GM21390 (cell line): ENCODE measurements at regions not wholly inside any gene's neighbourhood (a gene's known extent, or its start where the extent isn't known, plus 50 kb on each side); places are given as distances from the start of the nearest gene placed in this dataset.
A peak's percentile ranks its signal among the peaks of the same experiment; 100 is the strongest.

ENCODE experiments used
- ATAC-seq: cut with Tn5 transposase; IDR thresholded peaks from one replicate; pipeline ENCODE4 v1.9.1; 2021; ENCODE audit not compliant: unreplicated experiment

GRCh38 chr2:180174580-180174979 is 167.5 kb upstream of the CWC22 start:
- ATAC-seq, result no peak

DNA sequence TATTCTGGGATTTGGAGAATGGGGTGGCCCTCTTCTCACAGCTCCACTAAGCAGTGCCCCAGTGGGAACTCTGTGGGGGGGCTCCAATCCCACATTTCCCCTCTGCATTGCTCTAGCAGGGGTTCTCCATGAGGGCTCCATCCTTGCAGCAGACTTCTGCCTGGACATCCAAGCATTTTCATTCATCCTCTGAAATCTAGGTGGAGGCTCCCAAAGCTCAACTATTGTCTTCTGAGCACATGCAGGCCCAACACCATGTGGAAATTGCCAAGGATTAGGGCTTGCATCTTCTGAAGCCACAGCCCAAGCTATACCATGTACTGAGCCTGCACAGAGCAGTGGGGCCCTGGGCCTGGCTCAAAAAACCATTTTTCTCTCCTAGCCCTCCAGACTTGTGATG is 162.4 kb upstream of the CWC22 start:
- no peak for ATAC-seq

DNA sequence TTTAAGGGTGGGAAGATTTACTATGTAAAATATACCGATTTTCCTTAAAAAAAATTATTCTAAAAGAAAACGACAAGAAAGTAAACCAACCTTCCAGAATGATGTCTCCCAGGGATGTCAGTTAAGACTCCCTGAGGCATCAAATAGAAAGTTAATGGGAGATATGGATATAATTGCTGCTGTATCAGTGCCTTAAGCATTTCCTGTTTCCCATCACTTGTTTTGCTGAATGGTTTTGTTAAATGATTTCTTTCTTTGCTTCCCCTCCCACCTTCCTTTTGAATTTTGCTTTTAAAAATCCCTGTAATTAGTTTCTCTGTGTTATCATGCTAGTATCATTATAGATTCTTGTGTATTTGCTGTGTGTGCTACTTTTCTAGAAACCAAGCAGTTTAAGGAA is 154.3 kb upstream of the CWC22 start:
- ATAC-seq, result no peak

- no peak for ATAC-seq
Measured at GRCh38 chr2:180159921-180160320, 152.8 kb upstream of the CWC22 start.

DNA sequence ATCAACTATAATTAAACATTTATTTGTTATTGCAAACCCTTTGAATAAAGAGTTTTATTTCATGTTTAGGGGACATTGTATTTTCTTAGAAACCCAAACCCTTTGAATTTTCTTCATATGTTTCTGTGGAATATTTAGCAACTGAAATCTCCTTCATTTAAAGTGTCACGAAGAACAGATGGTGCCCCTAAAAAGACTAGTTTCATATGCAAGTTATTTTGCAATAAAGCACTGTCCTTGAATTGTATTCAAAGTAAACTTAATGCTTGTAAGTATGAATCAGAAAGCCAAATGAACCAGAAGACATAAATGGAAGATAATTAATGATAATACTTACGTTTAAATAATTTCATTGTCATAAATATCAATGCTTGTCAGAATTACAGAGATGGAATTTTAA is 151.9 kb upstream of the CWC22 start:
- no peak for ATAC-seq

- ATAC-seq, result no peak
Measured at GRCh38 chr2:180156651-180157050, 149.6 kb upstream of the CWC22 start.

DNA sequence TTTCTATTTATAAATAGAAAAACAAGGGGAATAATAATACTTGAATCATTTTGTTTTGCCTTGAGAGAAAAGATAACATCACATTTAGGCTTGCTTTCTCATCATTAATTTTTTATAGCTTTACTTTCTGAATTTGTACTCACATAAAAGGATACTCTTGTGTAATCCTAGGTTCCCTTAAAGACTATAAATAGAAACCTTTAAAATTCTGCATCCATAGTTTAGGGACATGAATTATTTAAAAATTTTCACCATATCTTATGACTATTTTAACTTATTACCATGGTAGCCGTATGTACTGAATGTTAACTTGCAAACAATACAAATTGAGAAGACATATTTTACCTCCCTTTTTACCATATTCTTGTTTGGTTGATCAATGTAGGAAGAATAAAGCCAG is 143.5 kb upstream of the CWC22 start:
- ATAC-seq, result no peak

GRCh38 chr2:180146541-180146940 is 139.4 kb upstream of the CWC22 start:
- ATAC-seq, result no peak

- ATAC-seq, result no peak
Measured at GRCh38 chr2:180146114-180146513, 139.0 kb upstream of the CWC22 start.

- ATAC-seq, result no peak
Measured at GRCh38 chr2:180145163-180145562, 138.1 kb upstream of the CWC22 start.

DNA sequence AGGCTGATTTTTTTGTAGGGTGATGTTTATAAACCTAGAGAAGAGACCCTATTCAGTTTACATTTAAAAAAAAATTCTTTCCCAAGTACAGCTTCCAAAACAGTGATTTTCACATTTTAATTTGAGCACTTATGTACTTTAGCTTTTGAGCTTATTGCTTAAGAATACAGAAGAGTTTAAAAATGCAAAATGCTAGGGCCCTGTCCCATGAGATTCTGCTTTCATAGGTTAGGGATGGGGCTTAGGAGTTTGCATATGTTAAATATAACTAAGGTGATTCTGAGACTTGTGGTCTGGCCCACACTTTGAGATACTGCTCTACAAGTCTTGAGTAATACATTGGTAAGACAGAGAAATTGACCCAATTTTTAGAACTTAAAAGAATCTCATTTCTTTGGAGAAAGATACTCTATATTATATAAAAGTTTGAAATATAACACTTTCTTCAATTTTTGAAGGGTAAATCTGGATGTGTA is 137.3 kb upstream of the CWC22 start:
- no peak for ATAC-seq

DNA sequence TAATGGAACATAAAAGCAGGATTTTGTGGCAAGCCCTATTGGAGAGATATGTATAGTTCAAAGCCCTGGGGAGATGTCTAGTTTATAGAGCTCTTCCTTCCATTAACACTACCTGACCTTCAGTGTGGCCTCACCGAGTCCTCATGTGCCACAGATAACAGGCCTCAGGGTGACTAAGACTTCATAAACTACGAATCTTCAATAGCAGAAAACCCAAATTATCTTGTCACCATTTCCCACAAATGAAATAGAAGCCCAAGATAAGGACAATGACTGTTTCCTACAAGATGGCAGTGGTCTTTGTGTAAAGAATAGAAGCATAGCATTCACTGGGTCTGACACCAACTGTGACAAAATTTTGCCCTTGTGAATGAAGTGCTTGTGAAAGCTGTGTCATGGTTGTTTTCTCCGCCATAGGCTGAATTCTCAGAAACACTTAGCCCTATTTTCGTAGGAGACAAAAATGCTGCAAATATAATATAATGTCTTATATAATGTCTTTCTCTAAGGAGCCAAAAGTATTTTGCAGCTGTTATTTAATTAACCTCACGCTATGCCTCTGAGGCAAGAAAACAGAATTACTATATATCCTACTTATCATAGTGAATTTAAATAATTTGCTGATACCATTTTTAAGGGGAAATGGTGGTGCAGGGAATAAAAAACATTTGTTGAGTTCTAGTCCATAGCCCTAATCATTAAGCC is 136.7 kb upstream of the CWC22 start:
- ATAC-seq, result no peak

- no peak for ATAC-seq
Measured at GRCh38 chr2:180141600-180141999, 134.5 kb upstream of the CWC22 start.

GRCh38 chr2:180133736-180134135 is 126.6 kb upstream of the CWC22 start:
- ATAC-seq, result no peak

DNA sequence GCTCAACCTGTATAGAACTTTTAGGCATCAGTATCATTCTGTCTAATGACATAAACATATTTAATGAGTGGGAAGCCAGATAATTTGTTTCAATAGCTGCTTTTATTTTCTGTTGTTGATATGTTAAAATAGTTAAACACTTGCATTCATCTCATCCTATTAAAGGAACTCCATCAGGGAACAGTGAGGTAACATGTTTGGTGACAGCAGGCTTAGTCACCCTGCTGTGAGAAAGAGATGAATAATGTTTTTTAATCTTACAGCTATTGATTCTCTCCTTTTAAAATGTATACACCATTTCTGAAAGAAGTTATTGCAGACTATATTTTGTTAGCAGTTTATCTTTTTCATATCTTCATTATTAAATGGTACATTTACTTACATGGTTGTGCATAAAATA is 123.3 kb upstream of the CWC22 start:
- no peak for ATAC-seq

DNA sequence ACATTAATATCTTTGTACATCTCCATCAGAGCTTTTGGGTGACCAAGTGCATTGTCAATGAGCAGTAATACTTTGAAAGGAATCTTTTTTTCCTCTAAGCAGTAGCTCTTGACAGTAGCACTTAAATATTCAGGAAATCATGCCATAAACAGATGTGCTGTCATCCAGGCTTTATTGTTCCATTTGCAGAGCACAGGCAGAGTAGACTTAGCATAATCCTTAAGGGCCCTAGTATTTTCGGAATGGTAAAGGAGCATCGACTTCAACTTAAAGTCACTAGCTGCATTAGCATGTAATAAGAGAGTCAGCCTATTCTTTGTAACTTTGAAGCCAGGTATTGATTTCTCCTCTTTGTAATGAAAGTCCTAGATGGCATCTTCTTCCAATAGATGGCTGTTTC is 121.8 kb upstream of the CWC22 start:
- no peak for ATAC-seq

- peak; percentile 62 for ATAC-seq
Measured at GRCh38 chr2:180125245-180125962, 118.3 kb upstream of the CWC22 start.

DNA sequence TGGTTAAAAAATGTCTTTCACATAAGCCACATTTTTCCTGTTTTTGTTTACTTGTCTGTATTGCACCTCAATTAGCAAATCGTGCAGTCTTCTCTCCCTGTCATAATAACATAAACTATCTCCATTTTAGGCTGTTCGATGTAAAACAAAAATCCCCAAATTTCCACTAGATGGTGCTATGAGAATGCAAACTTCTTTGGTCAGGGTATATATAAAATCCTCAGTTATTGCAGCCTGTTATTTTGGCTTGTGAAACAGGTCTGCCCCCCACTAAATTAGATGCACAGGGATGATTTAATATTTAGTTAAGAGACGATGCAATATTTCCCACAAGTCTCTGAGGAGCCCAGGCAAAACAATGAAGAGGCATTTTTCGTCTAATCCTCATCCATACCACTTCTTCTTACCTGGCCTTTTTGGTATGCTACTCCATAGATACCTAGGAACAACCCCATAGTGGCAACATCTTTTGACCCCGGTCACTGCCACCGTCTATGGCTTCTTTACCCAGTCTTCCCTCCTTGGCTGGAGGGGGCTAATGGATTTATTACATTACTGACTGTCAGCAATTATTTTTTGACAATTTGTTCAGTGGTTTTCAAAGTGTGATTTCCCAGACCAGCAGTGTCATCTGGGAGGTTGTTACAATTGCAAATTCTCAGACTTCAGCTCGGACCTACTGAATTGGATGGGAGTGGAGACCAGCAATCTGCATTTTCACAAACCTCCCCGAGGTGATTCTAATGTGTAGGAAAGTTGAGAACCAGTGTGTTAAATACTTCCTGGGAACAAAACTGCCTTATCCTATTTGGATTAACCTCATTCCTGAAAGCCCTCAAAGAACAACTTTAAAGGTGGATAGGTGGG is 117.4 kb upstream of the CWC22 start:
- peak; percentile 66 for ATAC-seq

GRCh38 chr2:180122874-180123273 is 115.8 kb upstream of the CWC22 start:
- no peak for ATAC-seq

DNA sequence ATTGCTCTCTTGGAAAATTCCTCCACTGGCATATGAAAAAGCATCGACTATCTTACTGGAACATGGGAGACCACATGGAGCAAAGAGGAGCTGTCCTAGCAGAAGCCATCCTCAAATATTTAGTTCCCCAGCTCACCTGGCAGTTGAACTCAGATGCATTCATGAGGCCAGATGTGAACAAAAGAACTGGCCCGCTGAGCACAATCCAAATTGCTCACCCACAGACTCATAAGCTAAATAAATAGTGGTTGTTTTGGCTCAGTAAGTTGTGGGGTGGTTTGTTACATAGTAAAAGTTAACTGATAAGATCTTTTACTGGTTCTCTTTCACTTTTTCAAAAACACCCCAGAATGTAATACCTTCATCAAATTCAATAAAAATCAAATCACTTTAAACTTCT is 108.6 kb upstream of the CWC22 start:
- no peak for ATAC-seq

- ATAC-seq, result no peak
Measured at GRCh38 chr2:180115269-180115668, 108.2 kb upstream of the CWC22 start.

GRCh38 chr2:180111901-180112300 is 104.8 kb upstream of the CWC22 start:
- no peak for ATAC-seq
